Cardiac muscle cell (in vitro differentiated cells and primary cell): ENCODE measurements at regions not wholly inside any gene's neighbourhood (a gene's known extent, or its start where the extent isn't known, plus 50 kb on each side); places are given as distances from the start of the nearest gene placed in this dataset.
A peak's percentile ranks its signal among the peaks of the same experiment; 100 is the strongest.

Source experiments
- DNase-seq, 2 donors: peaks; one replicate each; pipeline versions ENCODE4 v3.0.0 to v3.0.0-alpha.2; 2010 to 2017; ENCODE audit warnings: low read depth in 1 of 2, low spot score in 1 of 2
- H3K27ac ChIP-seq: fragments of 200-600 bp; sonication (generic); 2 replicates; pipeline ENCODE4 v1.5.1; 2016
- H3K27me3 ChIP-seq: fragments of 200-600 bp; sonication (generic); 2 replicates; pipeline ENCODE4 v1.6.0; 2016; ENCODE audit warnings: control low read depth
- H3K36me3 ChIP-seq: fragments of 200-600 bp; sonication (generic); 2 replicates; pipeline ENCODE4 v1.5.1; 2016; ENCODE audit warnings: control low read depth
- H3K4me1 ChIP-seq: fragments of 200-600 bp; sonication (generic); 2 replicates; pipeline ENCODE4 v1.8.1; 2017; ENCODE audit warnings: low read depth, mild to moderate bottlenecking, mixed run types
- H3K4me3 ChIP-seq: fragments of 200-600 bp; sonication (generic); 2 replicates; pipeline ENCODE4 v1.5.1; 2016; ENCODE audit warnings: mild to moderate bottlenecking
- H3K9me3 ChIP-seq: fragments of 200-600 bp; sonication (generic); 2 replicates; pipeline ENCODE4 v1.5.1; 2017; ENCODE audit warnings: low read depth, mild to moderate bottlenecking, control low read depth
- CTCF ChIP-seq: IDR thresholded peaks from 2 replicates; pipeline ENCODE4 v1.5.1; 2012; ENCODE audit warnings: low read depth, mild to moderate bottlenecking, low read length

GRCh38 chr1:5140962-5141361 lies 486.6 kb downstream of the AJAP1 start:
- DNase-seq, result no peak
- no peaks in the 10 kb centered on the region for H3K9me3 ChIP-seq
- H3K27me3 ChIP-seq, result no peaks in the 10 kb centered on the region
- no peaks in the 10 kb centered on the region for H3K36me3 ChIP-seq
- no peaks in the 10 kb centered on the region for H3K4me1 ChIP-seq
- TF ChIP-seq CTCF, result no peak
- H3K27ac ChIP-seq, result no peak overlapping the region
- no peak overlapping the region for H3K4me3 ChIP-seq

DNA sequence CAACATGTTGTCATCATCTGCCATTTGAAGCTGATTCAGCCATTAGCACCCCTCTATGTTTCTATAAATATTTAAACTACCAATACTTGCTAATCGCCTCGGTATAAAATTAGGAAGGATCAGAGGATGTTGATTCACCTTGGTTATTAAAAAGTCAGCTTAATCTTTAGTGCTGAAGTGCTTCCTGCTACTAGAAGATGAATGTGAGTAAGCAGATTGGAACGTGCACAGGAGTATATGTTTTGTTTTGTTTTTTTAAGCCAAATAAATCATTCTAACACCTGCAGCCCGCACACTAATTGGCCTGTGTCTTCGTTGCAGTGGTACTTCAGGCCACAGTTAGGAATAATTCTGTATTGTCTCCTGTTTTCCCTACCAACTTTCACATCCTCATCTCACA lies 485.7 kb downstream of the AJAP1 start:
- H3K4me3 ChIP-seq, result no peak overlapping the region
- no peak for DNase-seq
- TF ChIP-seq CTCF, result no peak
- H3K27me3 ChIP-seq, result no peaks in the 10 kb centered on the region
- no peak overlapping the region for H3K27ac ChIP-seq
- H3K4me1 ChIP-seq, result no peaks in the 10 kb centered on the region
- no peaks in the 10 kb centered on the region for H3K9me3 ChIP-seq
- no peaks in the 10 kb centered on the region for H3K36me3 ChIP-seq

GRCh38 chr1:5129746-5130355 lies 475.4 kb downstream of the AJAP1 start:
- Histone ChIP-seq H3K4me1 (no peaks in the 10 kb centered on the region), H3K4me3 (no peak overlapping the region), H3K9me3 (no peaks in the 10 kb centered on the region), H3K27ac (no peak overlapping the region), H3K36me3 (no peaks in the 10 kb centered on the region), H3K27me3 (no peaks in the 10 kb centered on the region)
- peak in 1 of 2 donors; percentile 10 for DNase-seq
- no peak for TF ChIP-seq CTCF

DNA sequence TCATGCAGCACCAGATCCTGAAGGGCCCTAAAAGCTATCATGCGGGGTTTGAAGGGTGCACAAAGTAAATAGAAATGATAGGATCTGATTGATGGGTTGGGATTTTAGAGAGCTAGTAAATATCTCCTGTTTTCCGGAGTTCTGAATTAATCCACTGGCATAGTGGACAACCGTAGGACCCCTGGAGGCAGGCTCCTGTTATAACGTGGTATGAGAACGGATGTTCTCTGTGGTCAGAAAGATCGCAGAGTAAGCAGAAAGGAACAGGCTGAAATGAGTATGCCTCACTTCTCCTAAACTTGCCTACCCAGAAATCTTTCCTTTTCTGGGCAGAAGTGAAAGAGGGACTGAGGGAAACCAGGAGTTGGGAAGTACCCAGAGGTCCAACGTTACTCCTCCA lies 470.8 kb downstream of the AJAP1 start:
- no peak for DNase-seq
- H3K27ac ChIP-seq, result no peak overlapping the region
- H3K9me3 ChIP-seq, result no peaks in the 10 kb centered on the region
- no peaks in the 10 kb centered on the region for H3K4me1 ChIP-seq
- TF ChIP-seq CTCF, result no peak
- H3K27me3 ChIP-seq, result no peaks in the 10 kb centered on the region
- no peak overlapping the region for H3K4me3 ChIP-seq
- H3K36me3 ChIP-seq, result no peaks in the 10 kb centered on the region

- H3K27ac ChIP-seq, result no peak overlapping the region
- H3K4me1 ChIP-seq, result no peaks in the 10 kb centered on the region
- DNase-seq, result no peak
- H3K36me3 ChIP-seq, result no peaks in the 10 kb centered on the region
- no peak overlapping the region for H3K4me3 ChIP-seq
- no peaks in the 10 kb centered on the region for H3K9me3 ChIP-seq
- H3K27me3 ChIP-seq, result no peaks in the 10 kb centered on the region
- TF ChIP-seq CTCF, result no peak
Measured at GRCh38 chr1:5120559-5120958, 466.1 kb downstream of the AJAP1 start.
